MCF 10A (cell line): ENCODE measurements at regions not wholly inside any gene's neighbourhood (a gene's known extent, or its start where the extent isn't known, plus 50 kb on each side); places are given as distances from the start of the nearest gene placed in this dataset.

Experiments used
- BruUV-seq: library from RNA; stranded (reverse); fragments of 400-500 nt; replicated peaks from 2 replicates; lab custom pipeline; 2021; lab: Mats Ljungman, UMichigan
- CTCF ChIA-PET: fragments of 300-600 bp; sonication (Branson Sonifier 250); formaldehyde crosslinking; extraction: SDS; loops from one replicate; lab custom pipeline; 2021; ENCODE audit warnings: antibody characterized with exemption, inconsistent platforms; lab: Yijun Ruan, JAX
- POLR2A ChIA-PET: fragments of 300-600, 350-650 bp; sonication (Branson Sonifier 250); formaldehyde crosslinking; extraction: SDS; loops from one replicate; lab custom pipeline; 2020; ENCODE audit warnings: antibody characterized with exemption, inconsistent platforms; lab: Yijun Ruan, JAX
- DNase-seq: peaks from one replicate; pipeline ENCODE4 v3.0.0-alpha.2; 2018; ENCODE audit not compliant: unreplicated experiment
- H3K27ac Mint-ChIP-seq: one replicate; pipeline ENCODE4 v1.8.0; 2022; ENCODE audit warnings: mild to moderate bottlenecking, low read depth, mixed read lengths; ENCODE audit not compliant: unreplicated experiment
- H3K27me3 Mint-ChIP-seq: one replicate; pipeline ENCODE4 v1.8.0; 2022; ENCODE audit warnings: mixed read lengths; ENCODE audit not compliant: insufficient read depth, unreplicated experiment
- H3K36me3 Mint-ChIP-seq: one replicate; pipeline ENCODE4 v1.8.0; 2022; ENCODE audit warnings: mild to moderate bottlenecking, moderate library complexity, mixed read lengths; ENCODE audit not compliant: insufficient read depth, unreplicated experiment
- H3K4me1 Mint-ChIP-seq: one replicate; pipeline ENCODE4 v1.8.0; 2022; ENCODE audit warnings: mixed read lengths; ENCODE audit not compliant: insufficient read depth, unreplicated experiment
- H3K4me3 Mint-ChIP-seq: one replicate; pipeline ENCODE4 v1.8.0; 2022; ENCODE audit warnings: mild to moderate bottlenecking, moderate library complexity, mixed read lengths; ENCODE audit not compliant: unreplicated experiment
- H3K9me3 Mint-ChIP-seq: one replicate; pipeline ENCODE4 v1.8.0; 2022; ENCODE audit warnings: mixed read lengths; ENCODE audit not compliant: unreplicated experiment
- CTCF ChIP-seq: fragments of 200-600 bp; IDR thresholded peaks from one replicate; pipeline ENCODE4 v1.8.0; 2022; ENCODE audit warnings: antibody characterized with exemption, mild to moderate bottlenecking; ENCODE audit not compliant: unreplicated experiment
- intact Hi-C: fragments of 100-400 bp; cut with micrococcal nuclease; formaldehyde crosslinking; loops from 2 replicates; pipeline ENCODE4 v1.14.1; 2022

GRCh38 chr6:168385037-168385759 lies 55.8 kb upstream of the SMOC2 start:
- TF ChIP-seq CTCF, result no peak
- ChIA-PET POLR2A (no interaction called here), CTCF (interaction anchor here (0.6 kb wide), 1 partner anchor 1291 kb away, joined by 3 read pairs; no protein-coding TSS in a partner anchor)
- H3K4me3 Mint-ChIP-seq, result no peak overlapping the region
- no peak overlapping the region for H3K27ac Mint-ChIP-seq
- DNase-seq, result no peak
- intact Hi-C loops, result no loop called here
- H3K36me3 Mint-ChIP-seq, result no peaks in the 10 kb centered on the region
- peaks cover 23% of the 10 kb centered on the region for H3K27me3 Mint-ChIP-seq
- no peaks in the 10 kb centered on the region for H3K9me3 Mint-ChIP-seq
- BruUV-seq, result no TSS peak
- no peaks in the 10 kb centered on the region for H3K4me1 Mint-ChIP-seq

GRCh38 chr6:168385858-168386735 lies 54.9 kb upstream of the SMOC2 start:
- H3K27me3 Mint-ChIP-seq, result peaks cover 32% of the 10 kb centered on the region
- H3K9me3 Mint-ChIP-seq, result no peaks in the 10 kb centered on the region
- ChIA-PET POLR2A (no interaction called here), CTCF (interaction anchor here (0.6 kb wide), 1 partner anchor 1292 kb away, joined by 3 read pairs; no protein-coding TSS in a partner anchor)
- no peak for TF ChIP-seq CTCF
- H3K4me3 Mint-ChIP-seq, result no peak overlapping the region
- no peak for DNase-seq
- BruUV-seq, result no TSS peak
- intact Hi-C loops, result no loop called here
- H3K27ac Mint-ChIP-seq, result no peak overlapping the region
- H3K36me3 Mint-ChIP-seq, result no peaks in the 10 kb centered on the region
- H3K4me1 Mint-ChIP-seq, result no peaks in the 10 kb centered on the region

DNA sequence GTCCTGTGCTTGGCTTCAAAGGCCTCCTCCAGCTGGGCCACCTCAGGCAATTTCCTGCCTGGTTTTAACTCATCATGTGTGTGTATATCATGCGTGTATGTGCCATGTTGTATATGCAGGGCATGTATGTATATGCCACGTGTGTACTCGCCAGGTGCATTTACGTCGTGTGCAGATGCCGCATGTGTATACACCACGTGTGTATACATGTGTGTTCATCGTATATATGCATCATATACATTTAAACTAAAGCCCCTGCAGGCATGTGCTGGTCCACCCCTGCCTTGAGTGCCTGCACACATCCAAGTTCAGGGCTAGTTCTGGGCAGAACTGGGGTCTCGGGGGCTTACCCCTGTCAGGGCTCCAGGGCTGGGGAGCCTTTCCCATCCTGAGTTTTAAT lies 54.0 kb upstream of the SMOC2 start:
- intact Hi-C loops, result no loop called here
- Mint-ChIP-seq H3K36me3 (no peaks in the 10 kb centered on the region), H3K4me1 (no peaks in the 10 kb centered on the region), H3K4me3 (no peak overlapping the region), H3K27ac (no peak overlapping the region), H3K9me3 (no peaks in the 10 kb centered on the region), H3K27me3 (peaks cover 33% of the 10 kb centered on the region)
- ChIA-PET CTCF (interaction anchor here (0.6 kb wide), 1 partner anchor 120 kb away, joined by 3 read pairs; no protein-coding TSS in a partner anchor), POLR2A (no interaction called here)
- DNase-seq, result no peak
- BruUV-seq, result no TSS peak
- no peak for TF ChIP-seq CTCF

DNA sequence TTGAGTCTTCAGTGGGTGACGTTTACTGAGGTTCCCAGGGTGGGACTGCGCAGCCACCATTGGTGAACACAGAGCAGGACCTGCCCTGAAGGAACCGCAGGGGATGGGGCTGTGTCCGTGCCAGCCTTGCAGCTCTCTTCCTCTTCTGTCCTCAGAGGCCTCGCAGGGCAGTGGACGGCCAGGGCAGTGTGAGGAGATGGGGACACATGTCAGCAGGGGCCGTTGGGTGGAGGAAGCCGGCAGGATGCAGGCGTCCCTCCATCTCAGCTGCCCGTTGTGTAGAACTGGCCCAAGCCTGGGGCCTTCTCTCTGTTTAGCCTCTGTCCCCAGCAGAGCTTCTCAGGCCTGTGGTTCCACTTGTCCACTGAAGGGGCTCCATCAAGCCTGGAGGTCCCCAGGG lies 53.6 kb upstream of the SMOC2 start:
- H3K4me3 Mint-ChIP-seq, result no peak overlapping the region
- H3K36me3 Mint-ChIP-seq, result no peaks in the 10 kb centered on the region
- H3K9me3 Mint-ChIP-seq, result no peaks in the 10 kb centered on the region
- BruUV-seq, result no TSS peak
- ChIA-PET CTCF (interaction anchor here (0.5 to 0.6 kb wide), 2 partner anchors 119 to 466 kb away, joined by 3 to 4 read pairs; no protein-coding TSS in a partner anchor), POLR2A (no interaction called here)
- no peak for DNase-seq
- intact Hi-C loops, result no loop called here
- H3K27me3 Mint-ChIP-seq, result peaks cover 33% of the 10 kb centered on the region
- H3K27ac Mint-ChIP-seq, result no peak overlapping the region
- no peak for TF ChIP-seq CTCF
- no peaks in the 10 kb centered on the region for H3K4me1 Mint-ChIP-seq
